ENCODE measurements at regions not wholly inside any gene's neighbourhood (a gene's known extent, or its start where the extent isn't known, plus 50 kb on each side); places are given as distances from the start of the nearest gene placed in this dataset.

- no peaks in the 10 kb centered on the region for H3K9me3 Mint-ChIP-seq
- no peak for ATAC-seq
- H3K27ac Mint-ChIP-seq = no peak overlapping the region
- H3K4me3 Mint-ChIP-seq = no peak overlapping the region
- H3K36me3 Mint-ChIP-seq = no peaks in the 10 kb centered on the region
- no peaks in the 10 kb centered on the region for H3K4me1 Mint-ChIP-seq
- H3K27me3 Mint-ChIP-seq = peaks cover 13% of the 10 kb centered on the region
Observed at GRCh38 chr3:153063337-153063736, 98.7 kb upstream of the RAP2B start.

- Mint-ChIP-seq H3K27ac (no peak overlapping the region), H3K36me3 (no peaks in the 10 kb centered on the region), H3K27me3 (peaks cover 19% of the 10 kb centered on the region), H3K4me3 (no peak overlapping the region), H3K4me1 (no peaks in the 10 kb centered on the region), H3K9me3 (no peaks in the 10 kb centered on the region)
- no peak for ATAC-seq
Observed at GRCh38 chr3:153066983-153067382, 95.0 kb upstream of the RAP2B start.

DNA sequence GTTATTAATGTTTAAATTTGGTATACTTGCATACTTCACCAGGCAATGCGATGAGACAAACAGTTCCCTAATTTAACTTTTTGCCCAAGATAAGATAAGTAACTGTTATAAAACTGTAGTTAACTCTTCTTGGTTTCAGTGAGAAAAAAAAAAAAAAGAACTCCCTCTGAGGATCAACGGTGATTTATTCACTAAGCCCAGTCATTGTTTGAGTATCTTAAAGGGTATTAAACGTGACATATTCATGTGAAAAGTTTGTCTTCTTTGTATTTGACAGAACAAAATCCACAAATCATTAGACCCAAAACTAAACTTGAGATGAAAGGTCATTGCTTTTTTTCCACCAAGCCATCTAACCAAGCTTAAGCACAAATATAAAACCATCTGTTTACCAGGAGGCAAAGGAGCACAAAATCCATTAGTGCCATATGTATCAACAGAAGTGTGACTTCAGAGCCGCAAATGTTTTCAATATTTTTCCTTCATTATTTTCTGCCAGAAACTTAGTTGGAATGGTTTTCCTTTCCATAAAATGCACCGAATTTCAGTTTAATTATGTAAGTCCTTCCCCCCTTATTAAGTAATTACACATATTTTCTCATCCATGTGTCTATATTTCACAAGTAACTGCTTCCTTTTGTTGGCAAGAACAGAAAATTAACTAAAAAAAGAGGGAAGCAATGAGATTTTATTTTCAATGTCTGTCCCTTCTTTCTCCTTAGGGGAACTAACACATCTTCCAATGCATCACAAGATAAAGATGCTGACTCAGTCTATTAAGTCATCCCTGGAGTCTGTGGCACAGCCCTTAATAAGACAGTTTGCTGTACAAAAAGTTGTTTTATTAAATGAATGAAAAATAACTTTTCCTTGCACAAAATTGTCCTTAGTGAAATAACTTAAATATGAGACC is 92.2 kb upstream of the RAP2B start:
- H3K9me3 Mint-ChIP-seq = no peaks in the 10 kb centered on the region
- ATAC-seq = no peak
- H3K27ac Mint-ChIP-seq = no peak overlapping the region
- H3K27me3 Mint-ChIP-seq = peaks cover 19% of the 10 kb centered on the region
- H3K4me1 Mint-ChIP-seq = no peaks in the 10 kb centered on the region
- no peaks in the 10 kb centered on the region for H3K36me3 Mint-ChIP-seq
- no peak overlapping the region for H3K4me3 Mint-ChIP-seq

- Mint-ChIP-seq H3K4me3 (no peak overlapping the region), H3K9me3 (no peaks in the 10 kb centered on the region), H3K27ac (no peak overlapping the region), H3K36me3 (no peaks in the 10 kb centered on the region), H3K4me1 (no peaks in the 10 kb centered on the region), H3K27me3 (peaks cover 19% of the 10 kb centered on the region)
- no peak for ATAC-seq
Observed at GRCh38 chr3:153070511-153070868, 91.5 kb upstream of the RAP2B start.

DNA sequence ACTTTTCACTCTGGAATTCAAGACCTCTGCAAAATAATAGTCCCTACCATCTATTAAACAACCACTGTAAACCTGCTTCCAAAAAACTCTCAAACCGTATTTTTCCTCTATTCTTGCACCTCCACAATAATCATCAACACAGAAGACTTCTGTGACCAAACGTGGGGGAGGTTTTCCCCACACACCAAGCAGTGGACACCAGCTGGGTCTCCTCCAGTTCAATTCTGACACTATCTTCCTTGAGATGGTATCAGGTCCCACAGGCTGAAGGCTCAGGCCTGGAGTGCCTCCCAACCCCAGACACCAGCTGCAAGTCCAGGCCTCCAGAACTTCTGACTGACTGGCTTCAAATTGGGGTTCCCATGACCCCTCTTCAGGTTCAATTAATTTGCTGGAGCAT is 89.6 kb upstream of the RAP2B start:
- no peak overlapping the region for H3K4me3 Mint-ChIP-seq
- no peak overlapping the region for H3K27ac Mint-ChIP-seq
- no peaks in the 10 kb centered on the region for H3K4me1 Mint-ChIP-seq
- peaks cover 11% of the 10 kb centered on the region for H3K27me3 Mint-ChIP-seq
- no peaks in the 10 kb centered on the region for H3K9me3 Mint-ChIP-seq
- no peak for ATAC-seq
- no peaks in the 10 kb centered on the region for H3K36me3 Mint-ChIP-seq

DNA sequence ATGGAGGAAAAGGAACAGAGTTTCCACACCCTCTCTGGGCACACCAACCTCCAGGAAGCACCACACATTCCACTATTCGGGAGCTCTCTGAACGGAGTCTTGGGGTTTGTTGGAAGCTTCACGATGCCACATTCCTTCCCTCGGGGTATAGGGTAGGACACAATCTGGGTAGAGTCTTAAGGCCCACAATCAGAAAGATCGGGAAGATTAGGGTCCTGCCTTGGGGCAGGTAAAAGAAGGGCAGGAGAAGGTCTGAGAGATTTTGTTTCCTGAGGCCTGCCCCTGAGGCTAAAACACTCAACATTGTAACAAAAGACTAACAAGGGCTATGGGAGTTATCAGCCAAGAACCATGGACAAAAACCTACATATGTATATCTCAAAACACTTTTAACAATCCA is 89.2 kb upstream of the RAP2B start:
- Mint-ChIP-seq H3K27me3 (peaks cover 8% of the 10 kb centered on the region), H3K4me3 (no peak overlapping the region)

GRCh38 chr3:153073636-153074035 is 88.4 kb upstream of the RAP2B start:
- Mint-ChIP-seq H3K9me3 (no peaks in the 10 kb centered on the region), H3K4me1 (no peaks in the 10 kb centered on the region), H3K27ac (no peak overlapping the region), H3K36me3 (no peaks in the 10 kb centered on the region), H3K4me3 (no peak overlapping the region), H3K27me3 (peaks cover 3% of the 10 kb centered on the region)
- ATAC-seq = no peak

More for the DNA sequence above, 89.2 kb upstream of the RAP2B start:
- H3K36me3 Mint-ChIP-seq = no peaks in the 10 kb centered on the region
- H3K27ac Mint-ChIP-seq = no peak overlapping the region
- no peaks in the 10 kb centered on the region for H3K4me1 Mint-ChIP-seq
- ATAC-seq = no peak
- H3K9me3 Mint-ChIP-seq = no peaks in the 10 kb centered on the region

GRCh38 chr3:153078826-153079225 is 83.2 kb upstream of the RAP2B start:
- Mint-ChIP-seq H3K4me3 (no peak overlapping the region), H3K4me1 (no peaks in the 10 kb centered on the region), H3K27me3 (peaks cover 16% of the 10 kb centered on the region), H3K36me3 (no peaks in the 10 kb centered on the region), H3K9me3 (peaks cover 3% of the 10 kb centered on the region), H3K27ac (no peak overlapping the region)
- no peak for ATAC-seq

- Mint-ChIP-seq H3K36me3 (no peaks in the 10 kb centered on the region), H3K9me3 (peaks cover 3% of the 10 kb centered on the region), H3K27ac (no peak overlapping the region), H3K4me3 (no peak overlapping the region), H3K27me3 (peaks cover 19% of the 10 kb centered on the region), H3K4me1 (no peaks in the 10 kb centered on the region)
- ATAC-seq = no peak
Observed at GRCh38 chr3:153079386-153079785, 82.6 kb upstream of the RAP2B start.

DNA sequence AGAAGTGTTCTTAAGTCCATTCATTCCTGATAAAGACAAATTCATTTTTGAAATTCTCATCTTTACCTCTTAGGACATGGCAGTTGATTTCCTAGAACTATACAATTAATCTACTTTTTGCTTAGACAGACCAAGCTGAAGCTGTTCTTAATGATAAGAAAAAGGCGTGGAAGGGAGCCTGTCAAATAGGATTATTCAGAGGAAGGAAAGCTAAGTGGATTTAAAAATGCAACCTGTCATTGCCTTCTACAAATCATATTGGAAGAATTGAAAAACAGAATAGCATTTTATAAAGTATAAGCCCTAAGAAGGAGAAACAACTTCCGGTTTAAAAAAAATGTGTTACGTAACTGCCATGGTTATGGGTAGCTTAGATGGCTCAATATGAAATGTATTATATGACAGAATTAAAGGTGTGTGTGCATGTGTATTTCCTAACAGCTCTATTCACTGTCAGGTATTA is 81.2 kb upstream of the RAP2B start:
- no peaks in the 10 kb centered on the region for H3K36me3 Mint-ChIP-seq
- no peaks in the 10 kb centered on the region for H3K4me1 Mint-ChIP-seq
- no peak for ATAC-seq
- no peak overlapping the region for H3K4me3 Mint-ChIP-seq
- H3K27ac Mint-ChIP-seq = no peak overlapping the region
- peaks cover 19% of the 10 kb centered on the region for H3K27me3 Mint-ChIP-seq
- peaks cover 3% of the 10 kb centered on the region for H3K9me3 Mint-ChIP-seq

- Mint-ChIP-seq H3K4me1 (no peaks in the 10 kb centered on the region), H3K27me3 (peaks cover 19% of the 10 kb centered on the region), H3K4me3 (no peak overlapping the region), H3K36me3 (no peaks in the 10 kb centered on the region), H3K9me3 (peaks cover 3% of the 10 kb centered on the region), H3K27ac (no peak overlapping the region)
- ATAC-seq = no peak
Observed at GRCh38 chr3:153084431-153084830, 77.6 kb upstream of the RAP2B start.

DNA sequence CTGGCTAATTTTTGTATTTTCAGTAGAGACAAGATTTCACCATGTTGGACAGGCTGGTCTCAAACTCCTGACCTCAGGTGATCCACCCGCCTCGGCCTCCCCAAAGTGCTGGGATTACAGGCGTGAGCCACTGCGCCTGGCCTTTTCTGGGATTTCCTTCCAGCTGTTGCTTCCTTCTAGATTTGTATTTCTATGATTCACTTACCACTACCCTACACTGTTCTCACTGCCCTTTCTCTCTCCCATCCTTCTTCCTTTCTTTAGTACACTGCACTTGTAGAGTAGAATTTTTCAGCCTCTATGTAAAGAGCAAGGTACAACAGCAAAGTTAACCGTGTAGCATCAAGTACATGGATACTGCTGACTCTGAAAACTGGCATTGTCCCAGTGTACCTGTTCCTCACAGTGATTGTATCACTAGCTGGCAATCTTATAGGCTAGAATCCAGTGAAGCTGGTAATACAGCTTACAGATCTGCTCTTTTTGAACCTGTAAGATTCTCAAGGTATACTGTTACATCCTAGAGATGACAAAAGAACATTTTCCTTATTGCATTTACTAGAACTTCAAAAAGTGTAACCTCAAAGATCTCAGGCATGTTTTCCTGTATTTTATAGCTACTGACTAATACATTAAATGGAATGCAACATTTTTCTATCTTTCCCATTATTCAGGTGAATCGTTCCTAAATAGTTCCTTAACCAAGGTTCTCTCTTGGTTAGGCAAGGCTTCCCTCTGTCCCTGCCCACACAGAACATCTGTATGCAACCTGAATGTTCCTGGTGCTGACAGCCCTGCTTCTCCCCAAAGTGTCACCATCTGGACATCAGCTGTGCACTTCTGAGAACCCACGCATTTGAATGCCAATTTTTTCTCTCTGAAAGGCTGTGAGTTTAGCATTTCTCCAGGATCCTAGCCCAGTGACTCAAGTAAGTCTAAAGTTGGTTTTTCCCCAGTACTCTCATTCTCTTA is 74.1 kb upstream of the RAP2B start:
- no peaks in the 10 kb centered on the region for H3K36me3 Mint-ChIP-seq
- H3K27me3 Mint-ChIP-seq = peaks cover 9% of the 10 kb centered on the region
- peak; percentile 14 for ATAC-seq
- H3K4me3 Mint-ChIP-seq = no peak overlapping the region
- no peak overlapping the region for H3K27ac Mint-ChIP-seq
- no peaks in the 10 kb centered on the region for H3K9me3 Mint-ChIP-seq
- H3K4me1 Mint-ChIP-seq = no peaks in the 10 kb centered on the region

DNA sequence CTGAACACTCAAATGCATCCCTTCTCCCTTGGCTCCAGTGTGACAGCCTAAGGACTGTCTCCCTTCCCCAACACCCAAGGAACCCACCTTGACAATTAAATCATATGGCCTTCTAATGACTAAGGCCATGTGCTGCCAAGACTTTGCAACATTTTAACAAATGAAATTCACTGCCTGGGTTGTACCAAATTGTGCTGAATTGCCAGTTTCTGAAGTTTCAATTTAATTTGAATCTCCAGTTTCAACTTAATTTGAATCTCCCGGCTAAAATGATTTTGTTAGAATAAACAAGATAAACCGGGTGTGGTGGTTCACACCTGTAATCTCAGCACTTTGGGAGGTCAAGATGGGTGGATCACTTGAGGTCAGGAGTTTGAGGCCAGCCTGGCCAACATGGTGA is 72.4 kb upstream of the RAP2B start:
- H3K27me3 Mint-ChIP-seq = no peaks in the 10 kb centered on the region
- no peak overlapping the region for H3K4me3 Mint-ChIP-seq
- no peak overlapping the region for H3K27ac Mint-ChIP-seq
- H3K36me3 Mint-ChIP-seq = no peaks in the 10 kb centered on the region
- H3K9me3 Mint-ChIP-seq = no peaks in the 10 kb centered on the region
- no peak for ATAC-seq
- H3K4me1 Mint-ChIP-seq = no peaks in the 10 kb centered on the region

DNA sequence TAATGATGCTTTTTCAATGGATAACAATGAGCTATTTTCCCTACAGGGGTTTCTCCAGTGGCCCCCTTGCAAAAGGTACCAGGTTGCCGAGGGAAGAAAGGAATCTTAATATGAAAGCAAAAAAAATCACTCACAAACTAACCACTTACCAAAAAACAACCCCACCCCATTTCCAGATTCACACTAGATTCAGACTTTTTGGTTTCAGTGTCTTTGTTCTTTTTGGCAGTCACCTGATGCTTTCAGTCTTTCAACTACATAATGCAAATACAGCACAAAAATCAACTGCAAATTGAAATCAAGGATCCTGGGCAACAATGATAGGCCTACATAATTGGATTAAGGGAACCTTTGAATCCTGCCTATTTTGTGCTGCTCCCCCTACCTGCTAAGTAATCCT is 71.1 kb upstream of the RAP2B start:
- ATAC-seq = no peak
- Mint-ChIP-seq H3K4me1 (no peaks in the 10 kb centered on the region), H3K27ac (no peak overlapping the region), H3K9me3 (no peaks in the 10 kb centered on the region), H3K36me3 (no peaks in the 10 kb centered on the region), H3K4me3 (no peak overlapping the region), H3K27me3 (no peaks in the 10 kb centered on the region)

- H3K27ac Mint-ChIP-seq = no peak overlapping the region
- H3K9me3 Mint-ChIP-seq = no peaks in the 10 kb centered on the region
- no peak overlapping the region for H3K4me3 Mint-ChIP-seq
- H3K36me3 Mint-ChIP-seq = no peaks in the 10 kb centered on the region
- no peaks in the 10 kb centered on the region for H3K4me1 Mint-ChIP-seq
- no peak for ATAC-seq
- no peaks in the 10 kb centered on the region for H3K27me3 Mint-ChIP-seq
Observed at GRCh38 chr3:153093629-153094028, 68.4 kb upstream of the RAP2B start.
